H9 (cell line): ENCODE measurements at regions not wholly inside any gene's neighbourhood (a gene's known extent, or its start where the extent isn't known, plus 50 kb on each side); places are given as distances from the start of the nearest gene placed in this dataset.

Experiments used
- DNase-seq: peaks from one replicate; pipeline ENCODE4 v3.0.0-alpha.2; 2017
- H2AFZ ChIP-seq: one replicate; pipeline ENCODE4 v1.6.1; 2013; ENCODE audit warnings: mild to moderate bottlenecking, low read length, control low read depth, moderate library complexity
- H2AK5ac ChIP-seq: 2 replicates; pipeline ENCODE4 v1.6.1; 2013; ENCODE audit warnings: low read length, control low read depth, mixed read lengths; ENCODE audit not compliant: insufficient read length
- H2BK120ac ChIP-seq: one replicate; pipeline ENCODE4 v1.6.1; 2013; ENCODE audit warnings: low read depth, mild to moderate bottlenecking, low read length, control low read depth, inconsistent platforms; ENCODE audit not compliant: poor library complexity, severe bottlenecking
- H2BK12ac ChIP-seq: 2 replicates; pipeline ENCODE4 v1.6.1; 2013; ENCODE audit warnings: low read length, control low read depth, mixed read lengths, low read depth; ENCODE audit not compliant: insufficient read length
- H2BK15ac ChIP-seq: 2 replicates; pipeline ENCODE4 v1.6.1; 2013; ENCODE audit warnings: low read depth, low read length, control low read depth
- H2BK20ac ChIP-seq: one replicate; pipeline ENCODE4 v1.6.1; 2013; ENCODE audit warnings: low read depth, mild to moderate bottlenecking, low read length, control low read depth, inconsistent platforms; ENCODE audit not compliant: poor library complexity, severe bottlenecking
- H2BK5ac ChIP-seq: 2 replicates; pipeline ENCODE4 v1.6.1; 2013; ENCODE audit warnings: low read length, control low read depth, mixed read lengths; ENCODE audit not compliant: insufficient read length
- H3K14ac ChIP-seq: 2 replicates; pipeline ENCODE4 v1.6.1; 2013; ENCODE audit warnings: low read length, control low read depth; ENCODE audit not compliant: insufficient read depth
- H3K18ac ChIP-seq: 2 replicates; pipeline ENCODE4 v1.6.1; 2013; ENCODE audit warnings: low read depth, mild to moderate bottlenecking, mixed read lengths, low read length, control low read depth; ENCODE audit not compliant: insufficient read length
- H3K23ac ChIP-seq: 2 replicates; pipeline ENCODE4 v1.6.1; 2013; ENCODE audit warnings: low read length, control low read depth, mixed read lengths, low read depth; ENCODE audit not compliant: insufficient read length
- H3K23me2 ChIP-seq: 2 replicates; pipeline ENCODE4 v1.6.1; 2013; ENCODE audit warnings: low read depth, mild to moderate bottlenecking, mixed read lengths, low read length, control low read depth; ENCODE audit not compliant: insufficient read length, poor library complexity, severe bottlenecking
- H3K27ac ChIP-seq: 2 replicates; pipeline ENCODE4 v1.5.1; 2013; ENCODE audit warnings: low read length, control low read depth, mixed read lengths, low read depth; ENCODE audit not compliant: insufficient read length
- H3K27me3 ChIP-seq: 2 replicates; pipeline ENCODE4 v1.6.1; 2013; ENCODE audit warnings: low read length, control low read depth, inconsistent platforms; ENCODE audit not compliant: insufficient read depth
- H3K4ac ChIP-seq: 2 replicates; pipeline ENCODE4 v1.6.1; 2013; ENCODE audit warnings: low read depth, mild to moderate bottlenecking, control low read depth, inconsistent platforms, low read length, moderate library complexity
- H3K4me1 ChIP-seq: 2 replicates; pipeline ENCODE4 v1.6.1; 2013; ENCODE audit warnings: low read length, control low read depth, inconsistent platforms; ENCODE audit not compliant: insufficient read depth
- H3K4me2 ChIP-seq: 2 replicates; pipeline ENCODE4 v1.6.1; 2013; ENCODE audit warnings: low read length, control low read depth, mixed read lengths; ENCODE audit not compliant: insufficient read length, insufficient read depth
- H3K56ac ChIP-seq: 2 replicates; pipeline ENCODE4 v1.6.1; 2013; ENCODE audit warnings: low read depth, mild to moderate bottlenecking, mixed read lengths, low read length, control low read depth; ENCODE audit not compliant: insufficient read length
- H3K79me1 ChIP-seq: 2 replicates; pipeline ENCODE4 v1.6.1; 2013; ENCODE audit warnings: low read depth, mild to moderate bottlenecking, moderate library complexity, low read length, control low read depth, inconsistent platforms; ENCODE audit not compliant: insufficient read depth, poor library complexity, severe bottlenecking
- H3K79me2 ChIP-seq: 2 replicates; pipeline ENCODE4 v1.6.1; 2013; ENCODE audit warnings: low read length, control low read depth, inconsistent platforms; ENCODE audit not compliant: insufficient read depth
- H3K9ac ChIP-seq: 2 replicates; pipeline ENCODE4 v1.6.1; 2013; ENCODE audit warnings: low read length, control low read depth, mixed read lengths; ENCODE audit not compliant: insufficient read length; ENCODE audit errors: extremely low read depth
- H3K9me3 ChIP-seq: one replicate; pipeline ENCODE4 v1.6.1; 2013; ENCODE audit warnings: low read depth, low read length, inconsistent platforms; ENCODE audit not compliant: control insufficient read depth
- H3T11ph ChIP-seq: one replicate; pipeline ENCODE4 v1.6.1; 2013; ENCODE audit warnings: mild to moderate bottlenecking, low read length, control low read depth, inconsistent platforms
- H4K20me1 ChIP-seq: one replicate; pipeline ENCODE4 v1.6.1; 2013; ENCODE audit not compliant: control insufficient read depth, insufficient read length, insufficient read depth
- H4K5ac ChIP-seq: 2 replicates; pipeline ENCODE4 v1.6.1; 2013; ENCODE audit warnings: low read depth, mild to moderate bottlenecking, mixed read lengths, low read length, control low read depth; ENCODE audit not compliant: insufficient read length
- H4K8ac ChIP-seq: replicated peaks from 2 replicates; pipeline ENCODE4 v1.6.1; 2013; ENCODE audit warnings: low read length, control low read depth, mixed read lengths, low read depth; ENCODE audit not compliant: insufficient read length
- H4K91ac ChIP-seq: 2 replicates; pipeline ENCODE4 v1.6.1; 2013; ENCODE audit warnings: low read depth, mild to moderate bottlenecking, moderate library complexity, mixed read lengths, low read length, control low read depth; ENCODE audit not compliant: insufficient read length
- H3K27ac Mint-ChIP-seq, 3 experiments: 2 replicates in 2 of 3; 3 replicates in 1 of 3; pipeline ENCODE4 v1.8.0; 2020 to 2021; ENCODE audit warnings: mixed read lengths in 3 of 3, mild to moderate bottlenecking in 1 of 3, moderate library complexity in 1 of 3
- H3K27me3 Mint-ChIP-seq: 2 replicates; pipeline ENCODE4 v1.8.0; 2021; ENCODE audit warnings: low read depth, mild to moderate bottlenecking, moderate library complexity, mixed read lengths
- H3K36me3 Mint-ChIP-seq, 3 experiments: 2 replicates in 2 of 3; 3 replicates in 1 of 3; pipeline ENCODE4 v1.8.0; 2020 to 2021; ENCODE audit warnings: low read depth in 3 of 3, mixed read lengths in 3 of 3; ENCODE audit not compliant: insufficient read depth in 1 of 3
- H3K4me1 Mint-ChIP-seq, 2 experiments: 2 replicates each; pipeline ENCODE4 v1.8.0; 2020; ENCODE audit warnings: mixed read lengths in 2 of 2
- H3K4me3 Mint-ChIP-seq, 2 experiments: 2 replicates in 1 of 2; 3 replicates in 1 of 2; pipeline ENCODE4 v1.8.0; 2020 to 2021; ENCODE audit warnings: mild to moderate bottlenecking in 2 of 2, mixed read lengths in 2 of 2, moderate library complexity in 1 of 2
- H3K9me3 Mint-ChIP-seq, 2 experiments: 2 replicates in 1 of 2; 3 replicates in 1 of 2; pipeline ENCODE4 v1.8.0; 2020; ENCODE audit warnings: mild to moderate bottlenecking in 2 of 2, mixed read lengths in 2 of 2, moderate library complexity in 1 of 2
- whole genome bisulfite sequencing: extraction: QIAGEN DNeasy Blood & Tissue Kit; methylation state at CpG from one replicate; pipeline ENCODE4 v1.1.7; 2013; ENCODE audit warnings: missing lambda C conversion rate, low lambda C conversion rate, mixed read lengths; ENCODE audit not compliant: insufficient read length; ENCODE audit errors: extremely low coverage; 5-methylcytosine and 5-hydroxymethylcytosine counted together
- TF ChIP-seq, protein P1 (sequence below): fragments of 200-600 bp; sonication (generic); conservative IDR thresholded peaks from 3 replicates; pipeline ENCODE4 v1.8.0; 2021; ENCODE audit warnings: antibody characterized with exemption, mild to moderate bottlenecking

DNA sequence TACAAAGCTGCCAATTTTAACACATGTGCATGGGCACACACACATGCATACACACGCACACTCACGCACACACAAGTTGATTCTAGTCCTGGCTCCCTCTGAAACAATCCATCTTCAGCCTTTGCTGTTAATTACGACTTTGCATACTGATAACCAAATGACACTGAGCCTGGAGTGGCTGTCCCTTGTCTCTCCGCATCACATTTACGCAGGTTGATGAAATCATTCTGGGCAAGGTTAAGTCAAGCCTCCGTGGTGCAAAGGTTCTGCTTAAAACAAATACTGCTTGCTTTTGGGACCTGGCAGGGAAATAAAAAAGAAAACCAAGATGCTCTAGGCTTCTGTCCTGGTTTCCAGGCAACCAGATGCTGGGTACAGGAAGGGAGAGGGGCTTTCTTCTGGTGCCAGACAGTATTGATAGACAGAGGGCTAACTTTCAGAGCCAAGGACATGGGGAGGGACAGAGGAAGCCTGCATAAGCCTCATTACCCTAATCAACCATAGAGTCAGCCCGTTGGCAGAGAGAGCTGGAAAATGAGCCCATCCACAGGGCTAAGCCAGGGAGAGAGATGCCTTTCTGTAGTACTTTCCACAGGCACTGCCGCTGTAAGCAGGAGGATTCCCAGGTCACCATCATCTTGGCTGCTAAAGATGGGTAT is 233.0 kb downstream of the WDR11 start:
- Histone ChIP-seq H3K27me3 (no peaks in the 10 kb centered on the region), H3K27ac (no peak overlapping the region), H3T11ph (no peak overlapping the region), H3K23me2 (no peaks in the 10 kb centered on the region), H3K9me3 (no peaks in the 10 kb centered on the region), H3K79me1 (no peaks in the 10 kb centered on the region), H3K18ac (no peak overlapping the region), H2BK120ac (no peak overlapping the region), H3K14ac (no peak overlapping the region), H3K4me2 (no peak overlapping the region), H2AK5ac (no peak overlapping the region), H3K4ac (no peak overlapping the region), H4K8ac (no peak overlapping the region), H3K9ac (no peak overlapping the region), H2BK12ac (no peak overlapping the region), H2BK20ac (no peak overlapping the region), H4K20me1 (no peaks in the 10 kb centered on the region), H3K4me1 (peaks cover 3% of the 10 kb centered on the region; the same call in 1 of the 2 replicates), H2BK15ac (no peak overlapping the region), H3K23ac (no peak overlapping the region), H3K56ac (no peak overlapping the region), H2AFZ (no peak overlapping the region), H4K91ac (no peak overlapping the region), H2BK5ac (no peak overlapping the region), H3K79me2 (no peaks in the 10 kb centered on the region), H4K5ac (no peak overlapping the region)
- WGBS = no CpG with 5 or more reads among the region's 8 CpGs
- Mint-ChIP-seq H3K4me1 (peaks cover 18 to 19% of the 10 kb centered on the region in 2 experiments), H3K36me3 (peaks cover 0 to 6% (median 0%) of the 10 kb centered on the region in 3 experiments; a peak in 1 of 7 replicates), H3K27ac (no peak overlapping the region), H3K4me3 (no peak overlapping the region), H3K9me3 (peaks cover 2 to 6% of the 10 kb centered on the region in 2 experiments; a peak in 3 of 5 replicates), H3K27me3 (no peaks in the 10 kb centered on the region; the same call in 1 of the 2 replicates)
- DNase-seq = no peak
- TF ChIP-seq, protein P1, sequence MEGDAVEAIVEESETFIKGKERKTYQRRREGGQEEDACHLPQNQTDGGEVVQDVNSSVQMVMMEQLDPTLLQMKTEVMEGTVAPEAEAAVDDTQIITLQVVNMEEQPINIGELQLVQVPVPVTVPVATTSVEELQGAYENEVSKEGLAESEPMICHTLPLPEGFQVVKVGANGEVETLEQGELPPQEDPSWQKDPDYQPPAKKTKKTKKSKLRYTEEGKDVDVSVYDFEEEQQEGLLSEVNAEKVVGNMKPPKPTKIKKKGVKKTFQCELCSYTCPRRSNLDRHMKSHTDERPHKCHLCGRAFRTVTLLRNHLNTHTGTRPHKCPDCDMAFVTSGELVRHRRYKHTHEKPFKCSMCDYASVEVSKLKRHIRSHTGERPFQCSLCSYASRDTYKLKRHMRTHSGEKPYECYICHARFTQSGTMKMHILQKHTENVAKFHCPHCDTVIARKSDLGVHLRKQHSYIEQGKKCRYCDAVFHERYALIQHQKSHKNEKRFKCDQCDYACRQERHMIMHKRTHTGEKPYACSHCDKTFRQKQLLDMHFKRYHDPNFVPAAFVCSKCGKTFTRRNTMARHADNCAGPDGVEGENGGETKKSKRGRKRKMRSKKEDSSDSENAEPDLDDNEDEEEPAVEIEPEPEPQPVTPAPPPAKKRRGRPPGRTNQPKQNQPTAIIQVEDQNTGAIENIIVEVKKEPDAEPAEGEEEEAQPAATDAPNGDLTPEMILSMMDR = no peak
